IMR-90 (cell line): ENCODE measurements at regions not wholly inside any gene's neighbourhood (a gene's known extent, or its start where the extent isn't known, plus 50 kb on each side); places are given as distances from the start of the nearest gene placed in this dataset.

ENCODE experiments used
- ATAC-seq: fragments of 200-7000 bp; cut with Tn5 transposase; 2 replicates; pipeline ENCODE4 v1.9.1; 2020; ENCODE audit warnings: low read depth, mild to moderate bottlenecking, moderate library complexity
- BruUV-seq: library from RNA; stranded (reverse); fragments of 400-500 nt; replicated peaks from 2 replicates; lab custom pipeline; 2021; lab: Mats Ljungman, UMichigan
- CTCF ChIA-PET: fragments of 300-600 bp; formaldehyde crosslinking; extraction: SDS; loops from one replicate; lab custom pipeline; 2021; ENCODE audit warnings: antibody characterized with exemption; lab: Yijun Ruan, JAX
- POLR2A ChIA-PET: fragments of 300-600 bp; sonication (Branson Sonifier 250); formaldehyde crosslinking; loops from one replicate; lab custom pipeline; 2022; ENCODE audit warnings: antibody characterized with exemption; ENCODE audit not compliant: unreplicated experiment; lab: Charles Lee
- DNase-seq: peaks from one replicate; pipeline ENCODE4 v3.0.0; 2013
- H2AFZ ChIP-seq: replicated peaks from 2 replicates; pipeline ENCODE3; 2013; ENCODE audit warnings: low read length, mild to moderate bottlenecking; ENCODE audit not compliant: poor library complexity
- H2AK5ac ChIP-seq: 2 replicates; pipeline ENCODE4 v1.6.1; 2013; ENCODE audit warnings: low read depth, low read length, inconsistent platforms
- H2AK9ac ChIP-seq: replicated peaks from 2 replicates; pipeline ENCODE3; 2013; ENCODE audit warnings: mild to moderate bottlenecking, low read depth, low read length, moderate library complexity; ENCODE audit not compliant: poor library complexity
- H2BK120ac ChIP-seq: 2 replicates; pipeline ENCODE4 v1.6.1; 2013; ENCODE audit warnings: low read depth, low read length, inconsistent platforms
- H2BK15ac ChIP-seq: 3 replicates; pipeline ENCODE4 v1.6.1; 2013; ENCODE audit warnings: low read depth, low read length, inconsistent platforms
- H2BK20ac ChIP-seq: 2 replicates; pipeline ENCODE4 v1.6.1; 2013; ENCODE audit warnings: low read depth, mild to moderate bottlenecking, inconsistent platforms, low read length, moderate library complexity
- H2BK5ac ChIP-seq: 2 replicates; pipeline ENCODE4 v1.6.1; 2013; ENCODE audit warnings: mild to moderate bottlenecking, low read depth, low read length, inconsistent platforms; ENCODE audit not compliant: poor library complexity, severe bottlenecking
- H3K14ac ChIP-seq: replicated peaks from 2 replicates; pipeline ENCODE4 v1.6.1; 2013; ENCODE audit warnings: low read depth, low read length, inconsistent platforms
- H3K18ac ChIP-seq: 2 replicates; pipeline ENCODE4 v1.6.1; 2013; ENCODE audit warnings: low read depth, low read length, control low read depth
- H3K23ac ChIP-seq: 2 replicates; pipeline ENCODE4 v1.6.1; 2013; ENCODE audit warnings: low read depth, low read length, inconsistent platforms
- H3K27ac ChIP-seq: 2 replicates; pipeline ENCODE4 v1.5.1; 2013; ENCODE audit warnings: mild to moderate bottlenecking, control low read depth, low read length; ENCODE audit not compliant: insufficient read depth
- H3K27me3 ChIP-seq: 2 replicates; pipeline ENCODE4 v1.6.1; 2013; ENCODE audit warnings: low read length; ENCODE audit not compliant: control insufficient read depth, insufficient read depth
- H3K36me3 ChIP-seq: 2 replicates; pipeline ENCODE4 v1.6.1; 2013; ENCODE audit warnings: low read length, mixed read lengths; ENCODE audit not compliant: control insufficient read depth, insufficient read depth
- H3K4ac ChIP-seq: 2 replicates; pipeline ENCODE4 v1.6.1; 2013; ENCODE audit warnings: low read depth, low read length, inconsistent platforms
- H3K4me1 ChIP-seq: 2 replicates; pipeline ENCODE4 v1.6.1; 2013; ENCODE audit warnings: low read length, mixed read lengths; ENCODE audit not compliant: control insufficient read depth, insufficient read depth
- H3K4me2 ChIP-seq: 2 replicates; pipeline ENCODE4 v1.6.1; 2013; ENCODE audit warnings: low read depth, mild to moderate bottlenecking, control low read depth, low read length, moderate library complexity
- H3K4me3 ChIP-seq: 2 replicates; pipeline ENCODE4 v1.5.1; 2013; ENCODE audit warnings: low read depth, mild to moderate bottlenecking, control low read depth, low read length, moderate library complexity; ENCODE audit not compliant: insufficient read depth
- H3K56ac ChIP-seq: 2 replicates; pipeline ENCODE4 v1.6.1; 2013; ENCODE audit warnings: low read length, inconsistent platforms; ENCODE audit not compliant: insufficient read depth; ENCODE audit errors: extremely low read depth
- H3K79me1 ChIP-seq, 2 experiments: 2 replicates each; pipeline ENCODE4 v1.6.1; 2013; ENCODE audit warnings: low read length in 2 of 2, inconsistent platforms in 1 of 2, low read depth in 1 of 2
- H3K9ac ChIP-seq: 2 replicates; pipeline ENCODE4 v1.6.1; 2013; ENCODE audit warnings: low read depth, low read length, control low read depth
- H3K9me1 ChIP-seq: 2 replicates; pipeline ENCODE4 v1.6.1; 2013; ENCODE audit warnings: low read length, inconsistent platforms; ENCODE audit not compliant: insufficient read depth
- H3K9me3 ChIP-seq: 2 replicates; pipeline ENCODE4 v1.6.1; 2013; ENCODE audit warnings: low read length; ENCODE audit not compliant: control insufficient read depth, insufficient read depth
- H4K20me1 ChIP-seq: 2 replicates; pipeline ENCODE4 v1.6.1; 2013; ENCODE audit warnings: low read length, inconsistent platforms; ENCODE audit not compliant: insufficient read depth
- H4K5ac ChIP-seq: 2 replicates; pipeline ENCODE4 v1.6.1; 2013; ENCODE audit warnings: mild to moderate bottlenecking, low read depth, low read length, control low read depth
- H4K8ac ChIP-seq, 2 experiments: 2 replicates each; pipeline ENCODE4 v1.6.1; 2013; ENCODE audit warnings: low read depth in 2 of 2, low read length in 2 of 2, control low read depth in 1 of 2, inconsistent platforms in 1 of 2
- H4K91ac ChIP-seq: 2 replicates; pipeline ENCODE4 v1.6.1; 2013; ENCODE audit warnings: low read depth, low read length, inconsistent platforms; ENCODE audit not compliant: insufficient read depth
- CEBPB ChIP-seq: IDR thresholded peaks from 2 replicates; pipeline ENCODE4 v1.6.1; 2012; ENCODE audit warnings: low read depth, low read length, improper control_type of control experiment
- CHD1 ChIP-seq: IDR thresholded peaks from 2 replicates; pipeline ENCODE4 v1.6.1; 2012; ENCODE audit warnings: low read depth, low read length, improper control_type of control experiment
- FOS ChIP-seq: fragments of 150-350 bp; IDR thresholded peaks from 2 replicates; pipeline ENCODE4 v1.6.1; 2016; ENCODE audit warnings: low read depth, low read length
- MXI1 ChIP-seq: IDR thresholded peaks from 2 replicates; pipeline ENCODE4 v1.6.1; 2012; ENCODE audit warnings: low read depth, mild to moderate bottlenecking, low read length, moderate library complexity, borderline replicate concordance
- NFE2L2 ChIP-seq: fragments of 150-350 bp; IDR thresholded peaks from 2 replicates; pipeline ENCODE4 v1.6.1; 2016; ENCODE audit warnings: low read depth, mild to moderate bottlenecking, low read length
- POLR2A ChIP-seq: IDR thresholded peaks from 2 replicates; pipeline ENCODE4 v1.6.1; 2012; ENCODE audit warnings: mild to moderate bottlenecking, low read depth, low read length
- WGBS, 2 experiments: methylation state at CpG; one replicate each; pipeline versions ENCODE4 v1.1.5 to v1.1.7; 2013; ENCODE audit warnings: missing lambda C conversion rate in 2 of 2; ENCODE audit not compliant: insufficient read length in 1 of 2; ENCODE audit errors: extremely low coverage in 2 of 2; 5-methylcytosine and 5-hydroxymethylcytosine counted together
- dilution Hi-C: fragments of 300-500 bp; cut with HindIII; formaldehyde crosslinking; loops from one replicate; pipeline ENCODE4 v1.14.3; 2018; ENCODE audit warnings: low sequenced_read_pairs; ENCODE audit not compliant: unreplicated experiment
- in situ Hi-C: fragments of 300-500 bp; cut with MboI; formaldehyde crosslinking; loops from 3 replicates; pipeline ENCODE4 v1.14.3; 2019; ENCODE audit warnings: low sequenced_read_pairs, inconsistent platforms, mixed read lengths
- intact Hi-C: fragments of 100-400 bp; cut with micrococcal nuclease; formaldehyde crosslinking; loops from 2 replicates; pipeline ENCODE4 v1.10.0; 2022

GRCh38 chr10:129387258-129387525 is 79.8 kb upstream of the MGMT start:
- no peak overlapping the region for H2AFZ ChIP-seq
- H3K4me3 ChIP-seq = no peak overlapping the region
- H2BK20ac ChIP-seq = no peak overlapping the region
- H2AK5ac ChIP-seq = no peak overlapping the region
- 50% methylated on average over 1 of the region's 5 CpGs; no CpG with 5 or more reads in 1 of the 2 experiments for WGBS, 2 experiments
- H3K9ac ChIP-seq = no peak overlapping the region
- H4K20me1 ChIP-seq = no peaks in the 10 kb centered on the region
- no peak overlapping the region for H3K4ac ChIP-seq
- H2BK5ac ChIP-seq = no peak overlapping the region
- H3K27me3 ChIP-seq = no peaks in the 10 kb centered on the region; the same call in 1 of the 2 replicates
- intact Hi-C loops (no loop called here), dilution Hi-C loops (no loop called here), in situ Hi-C loops (no loop called here)
- H3K9me1 ChIP-seq = no peaks in the 10 kb centered on the region
- no peak overlapping the region for H3K4me2 ChIP-seq
- TF ChIP-seq POLR2A (no peak), CEBPB (no peak), CHD1 (no peak), MXI1 (no peak), NFE2L2 (no peak), FOS (no peak)
- no peak overlapping the region for H4K8ac ChIP-seq
- CTCF ChIA-PET = no interaction called here
- H3K23ac ChIP-seq = no peak overlapping the region
- H3K36me3 ChIP-seq = no peaks in the 10 kb centered on the region
- no peak overlapping the region for H3K56ac ChIP-seq
- H2AK9ac ChIP-seq = no peak overlapping the region
- H4K5ac ChIP-seq = no peak overlapping the region
- peaks cover 4% of the 10 kb centered on the region for H3K9me3 ChIP-seq
- BruUV-seq = no TSS peak
- H3K27ac ChIP-seq = no peak overlapping the region
- H2BK15ac ChIP-seq = no peak overlapping the region
- no peak overlapping the region for H4K91ac ChIP-seq
- H2BK120ac ChIP-seq = no peak overlapping the region
- H3K4me1 ChIP-seq = no peaks in the 10 kb centered on the region
- H3K14ac ChIP-seq = no peak overlapping the region
- POLR2A ChIA-PET = no interaction called here
- DNase-seq = no peak
- H3K79me1 ChIP-seq = no peaks in the 10 kb centered on the region
- no peak for ATAC-seq
- no peak overlapping the region for H3K18ac ChIP-seq
